NCI-H510A (cell line): ENCODE measurements at regions not wholly inside any gene's neighbourhood (a gene's known extent, or its start where the extent isn't known, plus 50 kb on each side); places are given as distances from the start of the nearest gene placed in this dataset.

Experiments used
- DNase-seq: peaks from one replicate; lab custom pipeline; 2025; lab: John Stamatoyannopoulos, UW

- no peak for DNase-seq
These were observed 50.0 kb upstream of the CLDN5 start for GRCh38 chr22:19574247-19574646.

- no peak for DNase-seq
These were observed 52.5 kb upstream of the CLDN5 start for GRCh38 chr22:19576460-19577421.

GRCh38 chr22:19577422-19577966 lies 53.3 kb upstream of the CLDN5 start:
- DNase-seq: no peak

DNA sequence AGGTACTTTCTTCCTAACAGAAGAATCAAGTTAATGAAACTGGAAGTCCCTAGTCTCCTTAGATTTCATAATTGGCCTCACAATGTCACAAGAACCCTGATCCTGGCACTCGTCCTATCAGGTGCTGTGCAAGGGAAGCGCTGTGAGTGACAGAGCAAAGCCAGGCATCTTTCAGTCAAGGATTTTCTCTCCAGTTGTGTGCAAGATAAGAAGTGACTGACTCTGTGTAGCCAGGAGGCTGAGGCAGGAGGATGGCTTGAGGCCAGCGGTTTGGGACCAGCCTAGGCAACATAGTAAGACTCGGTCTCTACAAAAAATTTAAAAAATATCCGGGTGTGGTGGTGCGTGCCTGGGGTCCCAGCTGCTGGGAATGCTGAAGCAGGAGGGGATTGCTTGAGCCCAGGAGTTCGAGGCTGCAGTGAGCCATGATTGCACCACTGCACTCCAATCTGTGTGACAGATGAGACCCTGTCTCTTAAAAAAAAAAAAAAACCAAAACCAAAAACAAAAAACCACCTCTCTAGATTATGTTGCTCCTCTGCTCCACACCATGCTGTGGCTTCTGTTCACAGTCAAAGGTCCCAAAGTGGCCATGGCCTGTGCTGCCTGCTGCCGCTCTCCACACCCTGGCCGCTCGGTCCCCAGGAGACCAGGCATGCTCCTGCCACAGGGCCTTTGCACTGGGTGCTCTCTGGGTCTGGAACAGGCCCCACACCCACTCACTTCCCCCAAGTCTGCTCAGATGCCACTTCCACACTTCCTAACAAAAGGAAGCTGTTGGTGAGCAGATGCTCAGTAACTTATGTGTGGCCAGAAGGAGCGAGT lies 54.2 kb upstream of the CLDN5 start:
- DNase-seq: no peak

GRCh38 chr22:19579115-19579811 lies 55.1 kb upstream of the CLDN5 start:
- DNase-seq: no peak

GRCh38 chr22:19579880-19580279 lies 55.7 kb upstream of the CLDN5 start:
- DNase-seq: no peak

DNA sequence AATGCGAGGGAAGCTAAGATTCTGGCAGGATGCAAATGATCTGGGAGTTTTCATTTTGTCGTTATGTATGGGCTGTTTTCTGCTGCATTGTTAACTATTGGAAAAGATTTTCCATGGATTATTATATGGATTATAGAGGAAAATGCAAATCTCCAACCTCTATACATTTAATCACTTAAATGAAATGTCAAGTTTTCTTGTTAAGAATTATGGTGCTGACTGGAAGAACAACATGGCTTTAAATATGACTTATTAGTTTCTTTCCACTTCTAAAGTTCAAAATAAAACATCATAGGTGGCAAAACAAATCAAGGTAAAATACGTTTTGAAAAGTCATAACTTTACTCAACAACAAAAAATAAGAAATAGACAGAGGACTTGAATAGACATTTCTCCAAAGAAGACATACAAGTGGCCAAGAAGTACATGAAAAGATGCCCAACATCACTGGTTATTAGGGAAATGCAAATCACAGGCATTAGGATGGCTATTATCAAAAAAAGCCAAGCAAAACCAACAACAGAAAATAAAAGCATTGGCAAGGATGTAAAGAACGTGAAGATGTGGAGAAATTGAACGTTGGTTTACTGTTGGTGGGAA lies 56.2 kb upstream of the CLDN5 start:
- DNase-seq: no peak

GRCh38 chr22:19582033-19582693 lies 58.0 kb upstream of the CLDN5 start:
- DNase-seq: no peak

- no peak for DNase-seq
These were observed 62.9 kb upstream of the CLDN5 start for GRCh38 chr22:19586922-19587684.

GRCh38 chr22:19590696-19591095 lies 66.5 kb upstream of the CLDN5 start:
- no peak for DNase-seq

DNA sequence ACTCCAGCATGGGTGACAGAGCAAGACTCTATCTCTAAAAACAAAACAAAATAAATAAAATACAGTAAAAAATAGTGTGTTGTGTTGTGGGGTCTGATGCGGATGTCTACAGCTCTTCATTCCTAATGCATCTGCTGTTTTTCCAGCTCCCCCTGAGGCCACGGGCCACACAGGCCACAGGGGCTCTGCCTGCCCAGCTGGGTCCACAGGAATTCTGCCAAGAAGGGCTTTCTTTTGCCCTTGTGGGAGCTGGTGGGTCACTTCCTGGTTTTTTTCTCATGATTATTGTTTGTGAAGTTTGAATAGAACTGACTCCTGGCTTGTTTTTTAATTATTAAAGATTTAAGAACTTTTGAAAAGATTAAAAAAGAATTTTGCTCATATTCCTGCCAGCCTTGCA lies 67.4 kb upstream of the CLDN5 start:
- no peak for DNase-seq

GRCh38 chr22:19592464-19592863 lies 68.3 kb upstream of the CLDN5 start:
- DNase-seq: no peak

- DNase-seq: no peak
These were observed 69.9 kb upstream of the CLDN5 start for GRCh38 chr22:19593991-19594569.

GRCh38 chr22:19595532-19595931 lies 71.3 kb upstream of the CLDN5 start:
- no peak for DNase-seq

DNA sequence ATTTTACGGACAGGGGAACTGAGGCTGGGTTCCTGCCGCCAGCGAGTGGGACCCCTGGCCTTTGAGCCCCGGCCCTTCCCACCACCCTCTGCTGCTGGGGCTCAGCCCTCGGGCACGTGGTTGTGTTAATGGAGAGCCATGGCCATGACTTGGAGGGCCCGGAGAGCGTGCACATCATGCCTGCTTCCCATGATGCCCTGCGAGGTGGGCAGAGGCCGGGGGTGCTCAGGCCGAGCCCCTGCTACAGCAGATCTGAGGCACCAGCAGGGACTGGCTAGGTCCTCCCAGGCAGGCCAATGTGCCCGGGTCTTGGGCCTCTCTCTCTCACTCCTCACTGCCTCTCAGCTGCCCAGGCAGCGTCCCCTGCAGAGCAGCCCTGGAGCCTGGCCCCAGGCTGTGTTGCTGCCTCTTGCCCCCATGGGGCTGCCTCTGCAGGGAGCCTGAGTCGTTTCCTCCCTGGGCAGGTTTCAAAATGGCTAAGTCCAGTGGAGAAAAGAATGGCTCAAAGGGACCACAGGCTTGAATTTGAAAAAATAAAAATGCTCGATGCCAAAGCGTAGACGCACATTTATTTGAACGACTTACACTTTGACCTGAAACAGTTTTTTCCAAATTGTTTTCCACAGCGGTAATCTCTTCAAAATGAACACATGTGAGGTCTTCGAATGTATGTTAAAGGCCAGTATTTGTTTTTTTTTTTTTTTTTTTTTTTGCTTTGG lies 72.6 kb upstream of the CLDN5 start:
- DNase-seq: no peak

DNA sequence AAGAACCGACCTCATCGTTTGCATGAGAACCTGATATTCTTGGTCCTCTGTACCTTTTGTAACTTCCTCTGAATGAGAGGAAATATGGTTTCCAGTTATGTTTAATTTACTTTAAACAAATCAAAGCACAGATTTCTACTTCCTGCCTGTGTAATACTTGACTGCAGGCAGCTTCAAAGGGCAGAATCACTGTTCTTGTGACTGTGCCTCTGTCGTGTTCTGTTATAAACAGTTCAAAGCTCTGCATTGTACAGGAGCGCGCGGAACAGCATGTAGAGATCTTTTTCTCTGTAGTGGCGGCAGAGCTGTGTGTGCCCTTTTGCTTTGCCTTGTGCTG lies 73.2 kb upstream of the CLDN5 start:
- DNase-seq: no peak

GRCh38 chr22:19598054-19598855 lies 74.0 kb upstream of the CLDN5 start:
- no peak for DNase-seq

DNA sequence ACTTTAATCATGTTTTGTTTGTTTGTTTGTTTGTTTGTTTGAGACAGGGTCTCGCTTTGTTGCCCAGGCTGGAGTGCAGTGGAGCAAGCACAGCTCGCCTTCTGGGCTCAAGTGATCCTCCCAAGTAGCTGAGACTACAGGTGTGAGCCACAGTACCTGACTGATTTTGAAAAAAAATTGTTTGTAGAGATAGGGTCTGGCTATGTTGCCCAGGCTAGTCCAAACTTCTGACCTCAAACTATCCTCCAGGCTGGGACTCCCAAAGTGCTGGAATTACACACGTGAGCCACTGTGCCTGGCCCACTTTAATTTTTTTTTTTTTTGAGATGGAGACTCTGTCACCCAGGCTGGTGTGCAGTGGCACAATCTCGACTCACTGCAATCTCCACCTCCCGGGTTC lies 74.8 kb upstream of the CLDN5 start:
- DNase-seq: no peak
